NCI-H748 treated with DMSO at 0.1 percent for 48 hours (cell line): ENCODE measurements at regions not wholly inside any gene's neighbourhood (a gene's known extent, or its start where the extent isn't known, plus 50 kb on each side); places are given as distances from the start of the nearest gene placed in this dataset.
"Not testable (repeated sequence)": the region's sequence is repeated elsewhere in the genome, so short reads cannot be mapped to it uniquely, and the experiment has no call there.

ENCODE experiments used
- DNase-seq: peaks from one replicate; lab custom pipeline; 2025; lab: John Stamatoyannopoulos, UW

DNA sequence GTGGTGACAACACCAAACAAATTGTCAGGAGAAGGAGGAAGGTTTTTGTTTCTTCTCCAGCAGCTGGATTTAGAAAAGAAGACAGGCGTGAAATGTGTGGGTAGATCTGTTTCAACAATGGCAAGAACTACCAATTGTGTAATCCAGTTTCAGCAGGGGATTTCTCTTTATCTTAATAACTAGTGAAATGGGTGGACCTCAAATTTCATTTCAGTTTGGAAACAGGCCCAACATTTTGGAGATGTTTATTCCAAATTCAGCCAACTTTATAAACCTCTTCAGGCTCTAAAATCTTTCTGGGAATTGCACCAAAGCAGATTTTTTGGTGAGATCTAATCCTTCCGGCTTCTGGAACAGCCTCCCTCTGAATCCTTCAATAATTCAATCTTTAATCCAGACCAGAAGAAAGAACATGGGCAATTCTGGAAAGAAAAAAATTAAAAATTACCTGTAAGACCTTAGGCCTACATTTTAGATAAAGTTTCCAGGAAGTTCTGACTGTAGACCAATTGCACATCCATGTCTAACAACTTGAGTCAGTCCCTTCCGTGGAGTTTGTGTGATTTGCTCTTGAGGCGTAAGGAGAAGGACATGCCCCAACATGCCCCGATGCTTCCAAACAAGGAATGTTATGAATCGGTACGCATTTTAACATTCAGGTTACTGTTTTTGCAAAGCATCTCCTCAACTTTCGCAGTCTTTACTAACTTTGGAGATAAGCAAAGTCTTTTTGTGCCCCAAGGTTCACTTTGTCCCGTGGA, 423.6 kb downstream of the IRX1 start:
- no peak for DNase-seq

DNA sequence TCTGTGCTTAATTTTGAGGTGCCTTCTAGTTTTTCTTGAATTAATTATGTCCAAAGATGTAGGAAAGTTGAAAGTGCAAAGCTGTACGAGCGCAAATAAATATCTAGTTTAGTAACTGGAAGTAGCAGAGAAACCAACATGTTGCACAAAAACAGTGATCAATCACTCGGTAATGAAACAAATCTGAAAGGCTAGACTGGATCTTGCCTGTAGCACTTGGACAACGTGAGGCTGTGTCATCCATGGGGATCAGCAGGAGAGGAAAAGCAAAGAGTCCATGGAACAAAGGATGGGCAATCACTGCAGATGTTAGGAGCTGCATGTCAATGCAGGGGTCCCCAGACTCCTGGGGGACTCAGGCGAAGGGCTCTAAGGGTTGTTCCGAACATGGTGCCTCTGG, 424.2 kb downstream of the IRX1 start:
- DNase-seq, result no peak

DNA sequence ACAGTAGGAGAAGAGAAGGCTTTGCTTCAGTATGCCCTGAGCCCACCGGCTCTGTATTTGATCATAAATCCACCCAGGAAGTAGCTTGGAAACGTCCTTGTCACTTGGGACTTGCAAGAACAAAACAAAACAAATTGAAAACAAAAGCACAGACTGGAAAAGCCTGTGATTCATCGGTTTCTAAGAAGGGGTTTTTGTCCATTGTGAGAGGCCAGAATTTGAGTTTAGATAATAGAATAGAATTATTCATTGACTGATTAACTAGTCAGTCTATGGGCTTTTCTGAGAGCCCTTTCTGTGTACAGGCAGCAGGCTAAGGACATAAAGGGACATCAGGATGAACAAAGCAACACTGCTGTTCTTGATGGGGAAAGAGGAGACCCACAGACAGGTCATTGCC, 424.8 kb downstream of the IRX1 start:
- DNase-seq, result no peak

DNA sequence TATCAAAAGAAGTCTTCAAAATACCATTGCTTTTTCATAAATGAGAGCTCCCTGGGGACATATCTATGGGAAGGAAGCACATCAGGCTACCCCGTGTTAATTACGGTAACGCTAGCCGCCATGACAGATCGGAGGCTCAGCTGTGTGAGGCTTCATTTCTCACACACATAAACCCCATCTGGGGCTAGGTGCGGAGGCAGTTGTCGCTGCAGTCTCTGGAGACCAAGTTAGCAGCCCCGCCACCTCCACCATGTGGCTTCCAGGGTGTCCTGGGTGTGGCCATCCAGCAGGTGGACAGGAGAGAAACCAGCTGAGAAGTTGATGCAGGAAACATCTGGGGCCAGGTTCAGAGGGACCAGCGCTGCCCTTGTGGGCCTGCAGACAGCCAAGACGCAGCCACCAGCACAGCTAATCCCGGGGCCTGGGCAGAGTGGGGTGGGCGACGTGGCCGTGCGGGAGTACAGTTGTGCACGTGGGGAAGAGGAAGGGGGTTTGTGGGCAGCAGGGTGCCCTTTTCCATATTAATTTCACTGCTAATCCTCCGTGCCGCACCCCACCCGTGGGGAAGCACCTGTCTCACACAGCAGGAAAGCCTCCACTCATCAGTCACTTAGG, 426.5 kb downstream of the IRX1 start:
- no peak for DNase-seq

DNA sequence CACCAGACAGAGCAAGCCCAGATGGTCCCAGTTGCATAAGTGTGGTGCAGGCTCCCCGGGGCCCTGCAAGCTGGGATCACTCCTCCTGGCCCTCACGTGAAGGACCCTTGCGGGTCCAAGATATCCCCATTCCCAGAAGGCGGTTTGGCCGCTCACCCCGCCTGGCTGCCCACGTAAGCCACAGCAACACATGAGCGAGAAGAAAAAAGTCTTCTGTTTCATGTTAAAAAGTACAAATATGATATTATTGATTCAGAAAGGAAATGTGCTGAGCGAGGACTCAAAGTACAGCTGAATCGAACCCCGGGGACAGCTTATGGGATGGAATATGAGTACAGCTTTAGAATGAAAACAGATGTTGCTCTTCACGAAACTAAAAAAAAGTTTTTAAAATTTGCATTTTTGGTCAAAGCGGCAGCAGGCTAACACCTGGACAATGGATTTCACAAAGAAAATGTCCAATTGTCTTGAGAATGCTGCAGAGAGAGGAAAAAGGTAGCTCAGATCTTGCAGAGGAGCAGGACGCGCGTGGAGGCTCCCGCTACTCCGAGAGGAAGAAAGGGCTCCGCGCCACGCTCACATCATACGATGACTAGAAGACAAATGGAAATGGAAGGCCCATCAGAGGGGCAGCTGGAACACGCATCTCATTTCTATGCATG, 427.6 kb downstream of the IRX1 start:
- no peak for DNase-seq

DNA sequence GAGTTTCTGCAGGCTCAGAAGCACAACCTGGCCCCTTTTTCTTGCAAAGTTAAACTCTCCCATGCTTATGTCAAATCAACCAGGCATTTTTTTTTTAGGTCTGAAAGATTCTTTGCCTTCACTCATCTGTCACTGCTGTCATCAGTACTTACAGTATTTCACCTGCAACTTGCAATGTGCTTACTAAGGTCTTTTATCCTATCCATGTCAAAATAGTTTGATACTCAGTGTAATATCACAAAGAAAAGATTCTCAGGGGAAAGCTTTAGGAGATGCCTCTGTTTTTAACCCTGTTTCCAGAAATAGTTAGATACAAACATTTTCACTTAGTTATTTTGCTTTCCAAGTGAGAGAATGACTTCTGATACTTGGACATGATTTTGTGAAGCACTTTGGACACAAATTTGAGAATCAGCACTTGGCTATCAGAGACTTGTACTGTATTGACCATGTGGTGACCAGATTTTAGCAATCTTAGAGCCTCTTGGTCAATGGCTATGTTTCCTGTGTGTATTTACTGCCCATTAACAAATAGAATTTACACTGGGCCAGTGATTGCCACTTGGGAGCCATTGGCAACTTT, 428.2 kb downstream of the IRX1 start:
- DNase-seq, result no peak

DNA sequence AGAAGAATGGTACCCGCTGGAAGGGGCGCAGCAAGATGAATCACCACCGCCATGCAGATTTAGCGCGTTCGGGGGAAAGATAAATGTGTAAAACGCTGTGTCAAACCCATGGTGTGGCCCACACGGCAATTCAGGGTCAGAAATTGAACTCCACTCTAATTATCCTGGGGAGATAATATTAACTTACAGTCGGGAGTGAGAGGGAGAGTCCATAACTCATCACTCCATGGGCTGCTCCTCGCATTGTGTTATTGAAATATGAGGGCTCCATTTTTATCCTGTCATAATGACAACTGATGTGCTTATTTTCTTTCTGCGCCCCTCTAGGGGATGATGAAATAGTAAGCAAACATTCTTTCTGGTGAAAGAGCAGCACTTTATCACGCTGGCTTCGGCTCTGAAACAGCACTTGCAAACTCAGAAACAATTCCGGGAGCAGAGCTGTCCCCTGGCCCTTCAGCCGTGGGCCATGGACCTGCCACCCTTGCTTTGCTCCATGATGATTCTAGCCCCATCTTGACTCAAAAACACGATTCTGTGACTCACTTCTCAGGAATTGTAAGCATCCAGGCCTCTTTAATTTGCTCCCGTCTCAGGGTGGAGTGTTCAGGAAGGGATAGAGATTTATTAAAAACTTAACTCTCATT, 431.6 kb downstream of the IRX1 start:
- DNase-seq, result peak; percentile 40

DNA sequence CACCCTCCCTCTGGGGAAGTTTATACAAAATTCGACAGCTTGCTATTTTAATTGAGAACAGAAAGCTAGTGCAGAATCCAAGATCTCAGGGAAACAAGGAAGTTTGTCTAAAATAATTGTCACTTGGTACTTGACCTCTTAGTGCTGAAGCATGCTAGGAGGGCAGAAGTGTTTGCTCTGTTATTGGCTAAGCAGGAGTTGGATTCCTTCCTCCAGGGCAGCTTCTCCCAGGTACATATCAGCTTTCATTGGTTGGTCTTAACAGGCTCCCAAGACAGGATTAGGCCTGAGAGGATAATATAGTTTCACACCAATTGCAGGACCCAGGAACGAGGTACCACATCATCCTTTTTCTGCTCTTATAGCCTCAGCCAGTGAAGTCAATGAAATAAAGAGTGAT, 432.8 kb downstream of the IRX1 start:
- no peak for DNase-seq

DNA sequence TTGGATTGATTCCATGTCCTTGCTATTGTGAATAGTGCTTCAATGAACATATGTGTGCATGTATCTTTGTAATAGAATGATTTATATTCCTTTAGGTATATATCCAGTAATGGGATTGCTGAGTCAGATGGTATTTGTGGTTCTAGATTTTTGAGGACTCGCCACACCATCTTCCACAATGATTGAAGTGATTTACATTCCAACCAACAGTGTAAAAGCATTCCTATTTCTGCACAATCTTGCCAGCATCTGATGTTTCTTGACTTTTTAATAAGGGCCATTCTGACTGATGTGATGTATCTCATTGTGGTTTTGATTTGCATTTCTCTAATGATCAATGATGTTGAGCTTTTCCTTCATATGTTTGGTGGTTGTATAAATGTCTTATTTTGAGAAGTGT, 437.9 kb downstream of the IRX1 start:
- not testable (repeated sequence) for DNase-seq

DNA sequence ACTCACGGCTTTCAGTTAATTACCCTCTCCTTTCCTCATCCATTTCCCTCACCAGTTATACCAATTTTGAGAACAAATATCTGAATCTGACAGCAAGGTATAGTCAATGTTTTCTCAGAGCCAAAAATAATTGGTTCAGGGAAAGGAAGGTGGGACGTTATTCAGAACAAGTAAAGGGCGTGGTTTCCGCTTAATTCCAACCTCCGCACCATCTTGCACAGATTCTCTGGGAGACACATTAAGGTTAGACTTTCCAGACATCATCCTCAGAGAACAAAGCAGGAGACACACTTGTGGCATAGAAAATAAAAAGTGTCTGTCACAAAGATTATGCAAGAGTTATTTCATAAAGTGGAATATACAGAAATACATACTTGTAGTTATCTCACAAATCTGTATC, 441.2 kb downstream of the IRX1 start:
- no peak for DNase-seq

DNA sequence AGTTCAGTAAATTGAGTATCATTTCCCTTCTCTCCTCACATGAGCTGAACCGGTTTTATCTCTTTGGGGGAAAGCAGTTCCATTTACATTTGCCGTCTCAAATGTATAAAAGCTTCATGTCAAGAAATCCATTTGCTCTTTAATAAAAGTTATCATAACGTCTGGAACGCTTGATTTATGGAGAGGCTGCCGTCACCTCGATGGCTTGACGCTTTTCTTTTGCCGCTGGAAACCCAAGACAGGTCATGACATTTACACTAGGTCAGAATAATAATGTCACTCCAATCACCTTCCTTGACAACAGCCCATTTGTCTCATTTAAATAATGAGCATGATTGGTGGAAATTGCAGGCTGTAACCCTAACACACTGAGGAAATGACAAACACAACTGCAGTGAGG, 443.4 kb downstream of the IRX1 start:
- DNase-seq, result no peak

DNA sequence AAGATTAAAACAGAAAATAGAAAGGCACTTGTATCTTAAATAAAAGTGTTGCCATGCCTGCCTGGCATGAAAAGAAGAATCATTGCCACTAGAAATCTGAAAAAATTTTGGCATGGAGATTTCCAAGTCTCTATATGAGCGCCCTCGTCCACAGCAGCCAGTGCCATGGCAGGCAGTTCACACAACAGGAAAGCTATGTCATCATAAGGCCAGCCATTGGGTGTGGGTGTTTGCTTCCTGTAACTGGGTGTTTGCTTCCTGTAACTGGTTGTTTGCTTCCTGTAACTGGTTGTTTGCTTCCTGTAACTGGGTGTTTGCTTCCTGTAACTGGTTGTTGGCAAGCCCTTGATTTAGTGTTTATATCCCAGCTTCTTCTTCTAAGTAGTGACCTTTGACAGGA, 446.7 kb downstream of the IRX1 start:
- no peak for DNase-seq

DNA sequence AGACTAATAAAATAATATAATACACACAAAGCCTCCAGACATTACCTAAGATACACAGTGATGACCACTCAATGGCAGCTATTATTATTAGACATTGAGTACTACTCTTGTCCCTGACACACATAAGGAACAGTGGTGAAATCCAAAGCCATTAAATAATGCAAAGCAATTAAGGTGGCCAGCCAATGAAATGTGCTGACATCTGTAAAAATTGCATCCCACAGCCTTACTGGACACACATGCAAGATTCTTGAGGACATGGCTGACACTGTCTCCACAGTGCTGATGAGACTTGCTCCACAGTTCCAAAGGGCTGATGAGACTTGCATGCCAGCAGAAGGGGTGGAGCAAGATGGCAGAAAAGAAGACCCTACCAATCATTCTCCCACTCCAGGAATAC, 447.5 kb downstream of the IRX1 start:
- DNase-seq, result no peak

DNA sequence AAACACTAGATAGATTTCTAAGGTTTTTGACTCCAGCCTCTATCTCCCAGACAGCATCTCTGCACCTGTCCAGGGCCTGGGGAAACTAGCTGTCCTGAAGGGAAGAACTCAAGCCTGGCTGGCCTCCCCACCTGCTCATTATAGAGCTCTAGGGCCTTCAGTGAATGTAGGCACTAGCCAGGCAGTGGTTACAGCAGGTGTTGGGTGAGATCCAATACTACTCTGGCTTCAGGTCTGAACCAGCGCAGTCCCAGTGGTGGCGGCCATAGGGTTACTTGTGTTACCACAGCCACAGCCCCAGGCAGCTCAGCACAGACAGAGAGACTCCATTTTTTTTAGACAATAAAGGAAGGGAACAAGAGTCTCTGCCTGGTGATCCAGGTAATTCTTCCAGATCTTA, 449.2 kb downstream of the IRX1 start:
- no peak for DNase-seq

DNA sequence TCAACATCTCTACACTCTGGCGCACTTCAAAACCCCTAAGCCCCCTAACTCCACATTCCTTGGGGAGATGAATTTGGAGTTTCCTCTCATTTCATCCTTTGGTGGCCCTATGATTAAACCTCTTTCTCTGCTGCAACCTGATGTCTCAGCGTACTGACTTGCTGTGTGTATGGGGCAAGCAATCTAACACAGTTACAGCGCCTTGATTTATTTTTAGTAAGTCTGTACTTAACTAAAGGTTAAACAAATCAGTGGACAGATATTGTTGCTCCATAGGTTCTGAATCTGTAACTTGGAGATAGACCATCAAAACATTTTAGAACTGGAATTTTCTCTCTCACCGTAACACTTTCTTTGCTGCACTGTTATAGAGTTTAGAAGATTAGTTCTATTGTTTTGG, 452.8 kb downstream of the IRX1 start:
- DNase-seq, result no peak

DNA sequence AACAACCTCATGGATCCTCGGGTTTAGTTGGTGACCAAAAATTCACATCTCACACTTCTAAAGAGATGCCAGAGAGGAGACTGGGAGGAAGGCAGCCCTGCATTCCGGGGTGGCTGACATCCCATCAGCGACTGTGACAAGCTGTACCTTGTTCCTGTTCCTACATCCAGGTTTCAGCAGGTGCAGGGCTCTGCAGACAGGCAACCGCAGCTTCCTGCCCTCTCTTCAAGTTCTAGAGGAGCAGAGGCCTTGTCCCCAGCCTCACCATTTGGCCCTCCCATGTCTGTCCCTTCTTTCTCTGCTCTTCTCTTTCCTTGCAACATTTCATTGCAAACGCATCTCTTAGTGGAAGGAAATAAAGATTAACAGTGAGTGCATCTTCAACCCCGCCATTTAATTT, 454.6 kb downstream of the IRX1 start:
- no peak for DNase-seq

DNA sequence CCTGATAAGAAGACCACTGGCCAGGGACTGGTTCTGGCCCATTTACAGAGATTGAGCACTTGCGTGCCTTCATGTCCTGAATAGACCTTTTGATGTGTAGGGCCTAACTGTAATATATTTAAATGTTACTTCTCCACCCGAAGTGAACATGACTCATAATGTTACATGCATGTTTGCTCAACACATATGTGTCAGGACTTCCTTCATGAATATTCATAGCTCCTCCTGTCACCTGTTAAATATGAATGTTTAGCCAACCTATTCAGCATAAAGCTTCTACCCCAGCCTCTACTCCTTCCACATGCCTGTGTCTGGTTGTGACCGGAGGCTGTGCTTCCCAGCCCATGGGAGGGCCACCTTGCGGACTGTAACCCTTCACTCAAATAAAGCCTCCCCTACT, 457.5 kb downstream of the IRX1 start:
- DNase-seq, result no peak

DNA sequence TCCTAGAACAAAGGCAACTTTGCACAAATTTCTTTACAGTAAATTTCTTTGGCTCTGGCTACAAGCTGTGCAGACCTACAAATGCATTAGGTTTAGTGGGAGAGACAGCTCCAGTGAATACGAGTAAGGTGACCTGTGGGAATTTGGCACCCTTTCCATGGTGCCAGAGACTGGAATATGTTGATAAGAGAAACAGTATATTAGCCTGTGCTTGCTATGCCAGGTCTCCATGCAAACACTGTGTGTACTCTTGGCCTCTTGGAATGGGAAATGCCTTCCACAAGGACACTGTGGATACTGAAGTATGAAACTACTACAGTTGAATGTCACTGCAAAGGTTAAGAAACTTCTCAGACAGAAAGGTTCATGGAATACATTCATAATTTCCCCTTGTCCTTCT, 458.5 kb downstream of the IRX1 start:
- DNase-seq, result no peak

DNA sequence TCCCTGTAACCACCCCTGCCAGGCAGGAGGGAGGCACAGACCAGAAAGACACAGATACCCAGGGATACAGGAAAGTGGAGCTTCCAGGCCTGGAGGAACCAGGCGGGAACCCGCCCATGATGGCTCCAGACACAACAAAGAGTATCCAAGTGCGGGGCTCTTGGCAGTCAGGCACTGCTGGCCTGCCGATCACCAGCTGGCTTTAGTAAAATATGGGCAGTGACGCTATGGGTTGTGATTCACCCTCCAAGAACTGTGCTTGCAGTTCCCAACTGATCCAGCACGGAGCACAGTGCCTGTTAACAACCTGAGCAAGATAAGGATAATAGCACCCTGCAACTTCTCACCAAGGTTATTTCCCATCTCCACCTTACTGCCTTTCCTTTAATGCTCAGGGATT, 463.3 kb downstream of the IRX1 start:
- no peak for DNase-seq

DNA sequence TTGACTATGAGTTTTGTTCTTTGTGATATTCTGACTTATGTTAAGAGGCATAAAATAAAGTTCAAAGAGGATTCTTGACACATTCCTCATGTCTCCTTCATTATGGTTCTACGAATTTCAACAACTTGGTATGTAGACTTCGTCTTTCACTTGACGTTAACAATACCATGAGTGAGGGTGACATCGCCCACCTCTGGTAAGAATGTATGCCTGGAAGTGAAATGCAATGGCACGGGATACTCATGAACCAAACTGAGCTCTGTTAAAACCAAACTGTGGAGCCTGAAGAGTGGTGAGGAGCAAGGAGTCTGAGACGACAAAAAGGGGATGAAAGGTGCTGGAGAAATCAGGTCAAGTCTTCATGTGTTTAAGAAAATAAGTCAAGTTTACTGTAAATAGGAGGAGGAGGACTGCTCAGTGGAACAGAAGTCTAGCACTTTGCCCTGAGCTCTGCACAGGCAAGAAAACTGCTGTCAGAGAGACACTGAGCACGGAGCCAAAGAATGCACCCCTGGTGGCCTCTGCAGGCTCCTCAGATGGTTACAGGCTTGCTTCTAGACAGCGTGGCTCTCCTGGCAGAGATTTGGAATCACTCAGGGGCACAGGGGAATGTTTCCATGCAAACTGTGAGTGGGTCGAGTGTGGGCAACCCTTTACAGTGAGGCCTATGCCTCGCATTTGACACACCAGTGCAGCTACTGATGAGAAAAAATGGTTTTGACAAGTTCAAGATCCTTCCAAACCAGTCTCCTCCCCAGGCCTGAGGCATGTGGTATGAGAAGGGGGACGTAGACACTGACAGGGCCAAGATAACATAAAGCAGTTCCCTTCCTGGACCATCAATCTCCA, 470.1 kb downstream of the IRX1 start:
- DNase-seq, result no peak

DNA sequence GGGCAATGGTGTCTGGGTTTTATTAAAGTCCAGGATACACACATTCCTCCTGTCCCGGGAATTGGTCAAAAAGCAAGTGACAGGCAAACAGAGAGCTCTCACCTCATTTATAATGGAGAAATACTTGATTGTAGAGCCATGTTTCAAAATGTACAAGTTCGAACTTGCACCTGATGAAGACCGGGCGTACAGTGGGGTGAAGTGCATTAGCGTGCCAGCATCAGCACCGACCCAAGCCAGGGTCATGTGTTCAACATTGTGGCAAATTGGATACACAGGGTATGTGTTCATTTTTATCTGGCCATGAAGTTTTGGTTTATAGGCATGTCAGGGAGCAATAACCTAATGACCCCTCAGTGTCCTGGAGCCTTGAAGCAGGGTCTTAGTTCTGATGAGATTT, 472.5 kb downstream of the IRX1 start:
- DNase-seq, result no peak

DNA sequence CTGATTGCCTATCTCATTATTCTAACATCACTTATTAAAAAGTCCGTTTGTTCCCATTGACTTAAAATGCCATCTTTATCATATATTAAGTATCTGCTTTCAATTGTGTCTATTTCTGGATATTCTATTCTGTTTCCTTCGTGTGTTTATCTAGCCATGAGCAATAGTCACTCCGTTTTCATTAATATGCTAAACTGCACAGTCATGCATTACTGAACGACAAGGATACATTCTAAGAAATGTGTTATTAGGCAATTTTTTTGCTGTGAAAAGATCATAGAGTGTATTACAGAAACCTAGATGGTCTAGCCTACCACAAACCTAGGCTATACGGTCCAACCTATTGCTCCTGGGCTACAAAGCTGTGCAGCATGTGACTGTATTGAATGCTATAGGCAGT, 482.9 kb downstream of the IRX1 start:
- no peak for DNase-seq
